ENCODE measurements at regions not wholly inside any gene's neighbourhood (a gene's known extent, or its start where the extent isn't known, plus 50 kb on each side); places are given as distances from the start of the nearest gene placed in this dataset.

DNA sequence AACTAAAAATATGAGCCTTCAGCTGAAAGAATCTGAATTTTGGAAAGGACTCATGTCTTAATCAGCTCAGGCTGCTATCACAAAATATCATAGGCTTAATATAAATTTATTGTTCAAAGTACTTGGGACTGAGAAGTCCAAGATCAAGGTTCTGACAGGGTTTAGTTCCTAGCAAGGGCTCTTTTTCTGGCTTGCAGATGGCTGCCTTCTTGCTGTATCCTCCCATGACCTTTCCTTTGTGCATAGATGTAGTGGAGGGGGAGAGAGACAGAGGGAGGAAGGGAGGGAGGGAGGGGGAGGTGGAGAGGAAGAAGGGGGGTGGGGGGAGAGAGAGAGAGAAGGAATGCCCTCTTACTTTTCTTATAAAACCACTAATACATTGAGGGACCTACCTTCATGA is 306.8 kb upstream of the DDI1 start:
- no peaks in the 10 kb centered on the region for H3K27me3 ChIP-seq (replicated peaks)
- H3K27ac ChIP-seq: no peak overlapping the region
- in situ Hi-C loops (cut with HindIII; ENCODE audit: low pct_ligation_motif_present, low sequenced_read_pairs): no loop called here
- TF ChIP-seq, protein P1, sequence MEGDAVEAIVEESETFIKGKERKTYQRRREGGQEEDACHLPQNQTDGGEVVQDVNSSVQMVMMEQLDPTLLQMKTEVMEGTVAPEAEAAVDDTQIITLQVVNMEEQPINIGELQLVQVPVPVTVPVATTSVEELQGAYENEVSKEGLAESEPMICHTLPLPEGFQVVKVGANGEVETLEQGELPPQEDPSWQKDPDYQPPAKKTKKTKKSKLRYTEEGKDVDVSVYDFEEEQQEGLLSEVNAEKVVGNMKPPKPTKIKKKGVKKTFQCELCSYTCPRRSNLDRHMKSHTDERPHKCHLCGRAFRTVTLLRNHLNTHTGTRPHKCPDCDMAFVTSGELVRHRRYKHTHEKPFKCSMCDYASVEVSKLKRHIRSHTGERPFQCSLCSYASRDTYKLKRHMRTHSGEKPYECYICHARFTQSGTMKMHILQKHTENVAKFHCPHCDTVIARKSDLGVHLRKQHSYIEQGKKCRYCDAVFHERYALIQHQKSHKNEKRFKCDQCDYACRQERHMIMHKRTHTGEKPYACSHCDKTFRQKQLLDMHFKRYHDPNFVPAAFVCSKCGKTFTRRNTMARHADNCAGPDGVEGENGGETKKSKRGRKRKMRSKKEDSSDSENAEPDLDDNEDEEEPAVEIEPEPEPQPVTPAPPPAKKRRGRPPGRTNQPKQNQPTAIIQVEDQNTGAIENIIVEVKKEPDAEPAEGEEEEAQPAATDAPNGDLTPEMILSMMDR (IDR thresholded peaks at IDR 0.05; ENCODE audit: low read depth, low read length, missing control alignments): no peak
- no peaks in the 10 kb centered on the region for H3K36me3 ChIP-seq (replicated peaks)
- no peak for DNase-seq
- H3K4me3 ChIP-seq (ENCODE audit: low read depth, low read length): no peak overlapping the region

DNA sequence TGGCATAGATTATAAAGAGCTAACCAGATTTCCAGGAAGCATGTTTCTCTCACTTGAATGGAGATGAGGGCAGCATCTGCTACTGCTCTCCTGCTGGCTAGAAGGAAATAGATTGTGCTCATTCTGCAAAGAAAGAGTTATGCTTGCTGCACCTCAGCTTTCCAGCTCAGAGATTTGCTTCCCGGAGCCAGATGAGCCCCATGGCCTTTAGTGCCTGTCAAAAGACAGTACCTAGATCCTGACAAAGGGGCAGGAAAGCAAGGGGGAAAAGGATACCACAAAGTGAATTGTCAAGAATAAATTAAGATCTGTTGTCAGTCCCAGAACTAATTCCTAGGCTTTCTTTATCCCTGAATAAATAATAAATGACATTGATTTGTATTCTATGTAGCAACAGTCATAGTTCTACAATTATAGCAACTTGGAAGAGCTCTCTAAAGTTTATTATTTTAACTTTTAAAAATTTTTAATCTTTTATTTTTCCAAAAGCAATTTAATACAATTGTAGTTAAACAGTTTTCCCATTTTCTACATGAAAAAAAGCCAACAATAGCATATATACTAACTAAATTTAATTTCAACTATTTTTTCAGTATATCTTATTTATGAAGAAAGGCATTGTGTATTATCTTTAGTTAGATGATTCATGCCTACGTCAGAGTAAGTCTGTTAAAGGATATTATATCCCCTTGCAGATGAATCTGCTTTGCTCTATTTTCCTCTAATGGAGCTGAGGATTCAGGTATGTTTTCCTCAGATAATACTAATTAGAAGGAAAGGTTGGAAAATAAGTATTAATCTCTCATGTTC is 306.1 kb upstream of the DDI1 start:
- Histone ChIP-seq H3K36me3 (replicated peaks) (no peaks in the 10 kb centered on the region), H3K4me3 (ENCODE audit: low read depth, low read length) (no peak overlapping the region), H3K27ac (no peak overlapping the region), H3K27me3 (replicated peaks) (no peaks in the 10 kb centered on the region)
- in situ Hi-C loops (cut with HindIII; ENCODE audit: low pct_ligation_motif_present, low sequenced_read_pairs): no loop called here
- TF ChIP-seq, protein P1 (IDR thresholded peaks at IDR 0.05; ENCODE audit: low read depth, low read length, missing control alignments): no peak
- no peak for DNase-seq

DNA sequence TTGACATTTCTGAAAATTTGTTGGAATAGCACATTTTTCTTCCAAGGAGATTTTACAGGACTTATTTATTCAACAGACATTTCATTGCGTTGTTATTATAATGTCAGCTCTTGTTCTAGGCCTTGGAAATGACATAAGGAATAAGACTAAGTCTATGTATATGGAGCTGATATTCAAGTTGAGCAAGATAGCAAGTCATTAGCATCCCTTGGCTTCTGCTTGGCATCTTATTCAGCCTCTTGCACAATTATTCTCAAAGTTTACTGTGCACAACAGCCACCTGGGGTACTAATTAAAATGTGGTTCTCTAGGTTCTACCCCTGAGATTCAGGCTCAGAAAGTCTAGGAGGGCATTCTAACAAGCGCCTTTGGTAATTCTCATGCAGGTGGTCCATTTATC is 304.8 kb upstream of the DDI1 start:
- Histone ChIP-seq H3K36me3 (replicated peaks) (no peaks in the 10 kb centered on the region), H3K4me3 (ENCODE audit: low read depth, low read length) (no peak overlapping the region), H3K27me3 (replicated peaks) (no peaks in the 10 kb centered on the region), H3K27ac (no peak overlapping the region)
- in situ Hi-C loops (cut with HindIII; ENCODE audit: low pct_ligation_motif_present, low sequenced_read_pairs): no loop called here
- TF ChIP-seq, protein P1 (IDR thresholded peaks at IDR 0.05; ENCODE audit: low read depth, low read length, missing control alignments): no peak
- DNase-seq: no peak

DNA sequence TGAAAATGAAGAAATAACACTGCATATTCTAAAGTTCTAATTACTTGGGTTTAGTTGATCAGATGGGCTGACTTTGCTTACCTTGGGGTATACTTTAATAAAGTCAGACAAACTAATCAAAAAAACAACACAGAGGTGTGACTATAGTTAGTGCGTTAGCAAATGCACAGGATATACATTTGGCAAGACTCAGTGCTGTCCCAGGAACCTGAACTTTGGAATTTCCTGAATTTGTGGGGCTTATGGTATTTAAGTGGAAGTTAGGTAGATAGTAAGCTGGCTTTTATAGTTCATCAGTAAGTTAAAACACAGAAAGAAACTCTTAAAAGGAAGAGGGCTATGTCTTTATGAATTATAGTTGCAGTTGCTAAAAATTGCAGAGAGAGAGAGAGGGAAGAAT is 302.6 kb upstream of the DDI1 start:
- no peaks in the 10 kb centered on the region for H3K36me3 ChIP-seq (replicated peaks)
- no peak overlapping the region for H3K4me3 ChIP-seq (ENCODE audit: low read depth, low read length)
- no peak overlapping the region for H3K27ac ChIP-seq
- TF ChIP-seq, protein P1 (IDR thresholded peaks at IDR 0.05; ENCODE audit: low read depth, low read length, missing control alignments): no peak
- no peak for DNase-seq
- H3K27me3 ChIP-seq (replicated peaks): no peaks in the 10 kb centered on the region
- in situ Hi-C loops (cut with HindIII; ENCODE audit: low pct_ligation_motif_present, low sequenced_read_pairs): no loop called here

DNA sequence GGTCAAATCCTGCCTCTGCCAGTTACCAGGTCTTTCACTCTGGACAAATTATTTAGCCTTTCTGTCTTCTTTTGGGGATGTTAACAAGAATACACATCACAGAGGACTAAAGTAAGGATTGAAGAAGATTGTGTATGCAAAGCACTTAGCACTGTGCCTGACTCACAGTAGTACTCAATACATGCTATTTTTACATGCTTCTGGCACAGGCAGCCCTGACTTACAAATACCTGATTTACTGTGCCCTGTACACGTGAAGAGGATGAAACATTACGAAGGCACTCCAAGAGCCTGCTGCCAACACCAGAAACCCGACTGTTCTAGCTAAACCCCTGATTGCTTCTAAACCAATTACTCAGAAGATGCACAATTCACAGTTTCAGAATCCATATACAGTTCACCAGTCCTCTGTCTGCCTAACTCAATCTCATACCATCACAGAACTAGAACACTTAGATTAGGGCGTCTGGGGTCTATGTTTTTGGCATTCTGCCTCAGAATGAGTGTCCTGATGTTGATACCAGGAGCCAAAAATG is 300.9 kb upstream of the DDI1 start:
- TF ChIP-seq, protein P1 (IDR thresholded peaks at IDR 0.05; ENCODE audit: low read depth, low read length, missing control alignments): no peak
- in situ Hi-C loops (cut with HindIII; ENCODE audit: low pct_ligation_motif_present, low sequenced_read_pairs): no loop called here
- DNase-seq: no peak
- Histone ChIP-seq H3K27ac (no peak overlapping the region), H3K36me3 (replicated peaks) (no peaks in the 10 kb centered on the region), H3K27me3 (replicated peaks) (no peaks in the 10 kb centered on the region), H3K4me3 (ENCODE audit: low read depth, low read length) (no peak overlapping the region)
